Lower leg skin (tissue), 4 donors: ENCODE measurements at regions not wholly inside any gene's neighbourhood (a gene's known extent, or its start where the extent isn't known, plus 50 kb on each side); places are given as distances from the start of the nearest gene placed in this dataset.

ENCODE experiments used
- DNase-seq, 2 donors: peaks; one replicate each; pipeline ENCODE4 v3.0.0-alpha.2; 2019; ENCODE audit warnings: low spot score in 2 of 2
- H3K4me3 ChIP-seq: fragments of 200-600 bp; sonication (generic); 2 replicates; pipeline ENCODE4 v1.5.1; 2017; ENCODE audit warnings: mild to moderate bottlenecking, low read depth; ENCODE audit not compliant: poor library complexity, severe bottlenecking
- CTCF ChIP-seq, 3 donors: fragments of 450-650 bp; IDR thresholded peaks; one replicate each; pipeline ENCODE4 v1.5.1; 2016; ENCODE audit warnings: antibody characterized with exemption in 3 of 3, mild to moderate bottlenecking in 3 of 3, moderate library complexity in 2 of 3
- POLR2A ChIP-seq, 2 donors: fragments of 450-650 bp; IDR thresholded peaks; one replicate each; pipeline ENCODE4 v1.6.1; 2016 to 2017; ENCODE audit warnings: antibody characterized with exemption in 2 of 2, mild to moderate bottlenecking in 1 of 2, moderate library complexity in 1 of 2
- WGBS, 2 donors: methylation state at CpG; one replicate each; pipeline ENCODE4 v1.1.5; 2018; 5-methylcytosine and 5-hydroxymethylcytosine counted together
- intact Hi-C: fragments of 100-400 bp; cut with DNase I; formaldehyde crosslinking; loops from one replicate; pipeline ENCODE4 v1.15.0; 2023; ENCODE audit warnings: low total_unique reads

GRCh38 chr4:23135792-23136645 is 443.3 kb downstream of the GBA3 start:
- no peak overlapping the region for H3K4me3 ChIP-seq
- intact Hi-C loops: loop anchor here (5.0 kb wide), 1 partner anchor 1281 kb away; no protein-coding TSS in a partner anchor
- TF ChIP-seq CTCF (IDR thresholded peaks at IDR 0.05) (no peak), POLR2A (IDR thresholded peaks at IDR 0.05) (no peak)
- DNase-seq: peak in 1 of 2 donors; percentile 18
- 65 to 68% methylated on average over 1 of the region's 1 CpG for WGBS, 2 donors

GRCh38 chr4:23134331-23134730 is 441.6 kb downstream of the GBA3 start:
- intact Hi-C loops: no loop called here
- no peak for DNase-seq
- no peak for TF ChIP-seq CTCF (IDR thresholded peaks at IDR 0.05)
- no peak for TF ChIP-seq POLR2A (IDR thresholded peaks at IDR 0.05)
- 78% methylated on average over 2 of the region's 2 CpGs for WGBS, 2 donors
- H3K4me3 ChIP-seq: no peak overlapping the region

GRCh38 chr4:23130845-23131244 is 438.1 kb downstream of the GBA3 start:
- WGBS, 2 donors: 83 to 91% methylated on average over 2 of the region's 2 CpGs
- H3K4me3 ChIP-seq: no peak overlapping the region
- intact Hi-C loops: no loop called here
- DNase-seq: no peak
- TF ChIP-seq POLR2A (IDR thresholded peaks at IDR 0.05) (no peak), CTCF (IDR thresholded peaks at IDR 0.05) (no peak)

GRCh38 chr4:23125118-23125517 is 432.4 kb downstream of the GBA3 start:
- WGBS, 2 donors: 86 to 90% methylated on average over 6 of the region's 6 CpGs

GRCh38 chr4:23122666-23123400 is 430.1 kb downstream of the GBA3 start:
- no peak for TF ChIP-seq POLR2A (IDR thresholded peaks at IDR 0.05)
- no peak for TF ChIP-seq CTCF (IDR thresholded peaks at IDR 0.05)
- DNase-seq: no peak
- no peak overlapping the region for H3K4me3 ChIP-seq
- intact Hi-C loops: no loop called here
- WGBS, 2 donors: 93 to 94% methylated on average over 2 of the region's 2 CpGs

More at GRCh38 chr4:23125118-23125517, 432.4 kb downstream of the GBA3 start:
- TF ChIP-seq CTCF (IDR thresholded peaks at IDR 0.05): no peak
- TF ChIP-seq POLR2A (IDR thresholded peaks at IDR 0.05): no peak
- no peak overlapping the region for H3K4me3 ChIP-seq
- intact Hi-C loops: no loop called here
- DNase-seq: no peak
